Cortex of kidney (tissue), 1 donor: ENCODE measurements at regions not wholly inside any gene's neighbourhood (a gene's known extent, or its start where the extent isn't known, plus 50 kb on each side); places are given as distances from the start of the nearest gene placed in this dataset.

ENCODE experiments used
- DNase-seq: peaks from one replicate; lab custom pipeline; 2025; lab: John Stamatoyannopoulos, UW

- DNase-seq = no peak
Observed at GRCh38 chr14:84527706-84528105, 1002.2 kb upstream of the FLRT2 start.

- DNase-seq = no peak
Observed at GRCh38 chr14:84532016-84532415, 997.9 kb upstream of the FLRT2 start.

GRCh38 chr14:84533181-84533725 is 996.7 kb upstream of the FLRT2 start:
- no peak for DNase-seq

GRCh38 chr14:84533791-84534190 is 996.2 kb upstream of the FLRT2 start:
- DNase-seq = no peak

- no peak for DNase-seq
Observed at GRCh38 chr14:84535484-84535883, 994.5 kb upstream of the FLRT2 start.

GRCh38 chr14:84535976-84536375 is 994.0 kb upstream of the FLRT2 start:
- DNase-seq = no peak

GRCh38 chr14:84541018-84541417 is 988.9 kb upstream of the FLRT2 start:
- no peak for DNase-seq

- DNase-seq = no peak
Observed at GRCh38 chr14:84543859-84544258, 986.1 kb upstream of the FLRT2 start.

- DNase-seq = no peak
Observed at GRCh38 chr14:84544486-84545131, 985.3 kb upstream of the FLRT2 start.

GRCh38 chr14:84546236-84546635 is 983.7 kb upstream of the FLRT2 start:
- DNase-seq = no peak

GRCh38 chr14:84554136-84554535 is 975.8 kb upstream of the FLRT2 start:
- no peak for DNase-seq

- no peak for DNase-seq
Observed at GRCh38 chr14:84555493-84555892, 974.5 kb upstream of the FLRT2 start.

- DNase-seq = no peak
Observed at GRCh38 chr14:84566109-84566508, 963.8 kb upstream of the FLRT2 start.

- DNase-seq = no peak
Observed at GRCh38 chr14:84575681-84576080, 954.3 kb upstream of the FLRT2 start.

- DNase-seq = no peak
Observed at GRCh38 chr14:84579292-84579691, 950.7 kb upstream of the FLRT2 start.

GRCh38 chr14:84581041-84581440 is 948.9 kb upstream of the FLRT2 start:
- no peak for DNase-seq

GRCh38 chr14:84584511-84584910 is 945.4 kb upstream of the FLRT2 start:
- no peak for DNase-seq

GRCh38 chr14:84591827-84592445 is 938.0 kb upstream of the FLRT2 start:
- DNase-seq = no peak

GRCh38 chr14:84592770-84593169 is 937.2 kb upstream of the FLRT2 start:
- no peak for DNase-seq

- DNase-seq = no peak
Observed at GRCh38 chr14:84610086-84610485, 919.9 kb upstream of the FLRT2 start.

GRCh38 chr14:84622357-84622756 is 907.6 kb upstream of the FLRT2 start:
- DNase-seq = no peak

- no peak for DNase-seq
Observed at GRCh38 chr14:84643446-84643845, 886.5 kb upstream of the FLRT2 start.

- DNase-seq = no peak
Observed at GRCh38 chr14:84646786-84647500, 883.0 kb upstream of the FLRT2 start.
